ENCODE measurements at regions not wholly inside any gene's neighbourhood (a gene's known extent, or its start where the extent isn't known, plus 50 kb on each side); places are given as distances from the start of the nearest gene placed in this dataset.

DNA sequence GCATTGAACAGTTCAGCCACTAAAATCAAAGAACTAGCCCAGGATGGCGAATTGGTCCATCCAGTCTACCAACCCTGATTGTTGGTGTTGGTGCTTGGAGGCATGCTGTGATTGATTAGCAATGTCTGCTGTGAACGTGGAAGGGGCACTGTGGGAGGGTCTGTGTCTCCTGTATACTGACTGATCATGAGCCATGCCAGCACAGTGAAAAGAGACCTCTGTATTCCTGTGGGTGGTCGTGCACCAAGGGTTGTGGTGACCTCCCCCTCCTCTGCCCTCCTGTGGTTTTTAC lies 63.0 kb upstream of the DLK1 start:
- TF ChIP-seq CTCF (IDR thresholded peaks at IDR 0.05; ENCODE audit: low read depth, low read length) (no peak), POLR2A (IDR thresholded peaks at IDR 0.05; ENCODE audit: extremely low read depth, insufficient read length) (no peak), MYC (IDR thresholded peaks at IDR 0.05; ENCODE audit: low read depth, low read length) (0 out of 2 replicates have a peak, but pooled peaks have one; percentile 2), MAX (IDR thresholded peaks at IDR 0.05; ENCODE audit: low read depth, low read length) (no peak)

Data from NB4 (cell line).